Amniotic epithelial cell (primary cell): ENCODE measurements at regions not wholly inside any gene's neighbourhood (a gene's known extent, or its start where the extent isn't known, plus 50 kb on each side); places are given as distances from the start of the nearest gene placed in this dataset.
"Not testable (repeated sequence)": the region's sequence is repeated elsewhere in the genome, so short reads cannot be mapped to it uniquely, and the experiment has no call there.

ENCODE experiments used
- DNase-seq: peaks from one replicate; pipeline ENCODE4 v3.0.0-alpha.2; 2010; ENCODE audit warnings: low read depth

GRCh38 chr10:28991333-28992270 is 297.3 kb upstream of the LYZL1 start:
- peak; percentile 84 for DNase-seq

GRCh38 chr10:28993056-28993455 is 295.8 kb upstream of the LYZL1 start:
- no peak for DNase-seq

- no peak for DNase-seq
Measured at GRCh38 chr10:28993861-28994260, 295.0 kb upstream of the LYZL1 start.

- peak; percentile 22 for DNase-seq
Measured at GRCh38 chr10:28994802-28995201, 294.1 kb upstream of the LYZL1 start.

GRCh38 chr10:28995497-28995896 is 293.4 kb upstream of the LYZL1 start:
- DNase-seq, result no peak

GRCh38 chr10:28996345-28996744 is 292.5 kb upstream of the LYZL1 start:
- no peak for DNase-seq

GRCh38 chr10:28996947-28997551 is 291.8 kb upstream of the LYZL1 start:
- DNase-seq, result no peak

- peak; percentile 17 for DNase-seq
Measured at GRCh38 chr10:28997734-28998133, 291.1 kb upstream of the LYZL1 start.

GRCh38 chr10:29001801-29002200 is 287.1 kb upstream of the LYZL1 start:
- DNase-seq, result no peak

- DNase-seq, result not testable (repeated sequence)
Measured at GRCh38 chr10:29003014-29003413, 285.9 kb upstream of the LYZL1 start.

GRCh38 chr10:29005988-29006387 is 282.9 kb upstream of the LYZL1 start:
- no peak for DNase-seq

GRCh38 chr10:29007370-29007747 is 281.5 kb upstream of the LYZL1 start:
- no peak for DNase-seq

- DNase-seq, result peak; percentile 43
Measured at GRCh38 chr10:29007748-29008610, 280.9 kb upstream of the LYZL1 start.

- DNase-seq, result no peak
Measured at GRCh38 chr10:29009464-29009863, 279.4 kb upstream of the LYZL1 start.

GRCh38 chr10:29011516-29011915 is 277.4 kb upstream of the LYZL1 start:
- DNase-seq, result no peak

GRCh38 chr10:29012926-29013554 is 275.8 kb upstream of the LYZL1 start:
- DNase-seq, result no peak

- no peak for DNase-seq
Measured at GRCh38 chr10:29021591-29021990, 267.3 kb upstream of the LYZL1 start.

GRCh38 chr10:29022513-29022912 is 266.4 kb upstream of the LYZL1 start:
- no peak for DNase-seq

GRCh38 chr10:29023678-29024077 is 265.2 kb upstream of the LYZL1 start:
- no peak for DNase-seq

GRCh38 chr10:29026065-29026797 is 262.6 kb upstream of the LYZL1 start:
- peak; percentile 78 for DNase-seq
